ENCODE measurements at regions not wholly inside any gene's neighbourhood (a gene's known extent, or its start where the extent isn't known, plus 50 kb on each side); places are given as distances from the start of the nearest gene placed in this dataset.

- no peak for ATAC-seq
- TF ChIP-seq RARB (CRISPR knock-in tag; IDR thresholded peaks at IDR 0.05) (no peak), ZFP30 (CRISPR knock-in tag; IDR thresholded peaks at IDR 0.05) (no peak), POU6F1 (CRISPR knock-in tag; IDR thresholded peaks at IDR 0.05; ENCODE audit: borderline replicate concordance, low read depth) (no peak), ZFP3 (CRISPR knock-in tag; IDR thresholded peaks at IDR 0.05) (no peak), ZNF565 (CRISPR knock-in tag; conservative IDR thresholded peaks at IDR 0.05; ENCODE audit: low read depth) (no peak), CSRNP3 (CRISPR knock-in tag; IDR thresholded peaks at IDR 0.05) (no peak), OSR1 (CRISPR knock-in tag; IDR thresholded peaks at IDR 0.05) (no peak), CREB5 (CRISPR knock-in tag; IDR thresholded peaks at IDR 0.05; ENCODE audit: low read depth) (no peak), TCF4 (CRISPR knock-in tag; IDR thresholded peaks at IDR 0.05; ENCODE audit: borderline replicate concordance) (no peak), PPARA (CRISPR knock-in tag; IDR thresholded peaks at IDR 0.05; ENCODE audit: borderline replicate concordance) (no peak), GLIS3 (CRISPR knock-in tag; IDR thresholded peaks at IDR 0.05) (no peak), ISL1 (CRISPR knock-in tag; IDR thresholded peaks at IDR 0.05) (no peak), TOX (CRISPR knock-in tag; IDR thresholded peaks at IDR 0.05; ENCODE audit: borderline replicate concordance) (no peak), ZNF70 (CRISPR knock-in tag; IDR thresholded peaks at IDR 0.05) (no peak), ARNTL (CRISPR knock-in tag; IDR thresholded peaks at IDR 0.05; ENCODE audit: borderline replicate concordance, low read depth) (no peak), ZNF8 (CRISPR knock-in tag; IDR thresholded peaks at IDR 0.05) (no peak), CSDC2 (CRISPR knock-in tag; IDR thresholded peaks at IDR 0.05) (no peak), SNAI2 (CRISPR knock-in tag; IDR thresholded peaks at IDR 0.05) (no peak), ZC3H10 (CRISPR knock-in tag; IDR thresholded peaks at IDR 0.05) (no peak)
Observed at GRCh38 chr3:11906407-11906806, 59.7 kb upstream of the TAMM41 start.

GRCh38 chr3:11907667-11908660 lies 61.3 kb upstream of the TAMM41 start:
- no peak for ATAC-seq
- no peak for TF ChIP-seq RARB (CRISPR knock-in tag; IDR thresholded peaks at IDR 0.05)
- no peak for TF ChIP-seq TSHZ2 (CRISPR knock-in tag; IDR thresholded peaks at IDR 0.05)
- no peak for TF ChIP-seq CREB5 (CRISPR knock-in tag; IDR thresholded peaks at IDR 0.05; ENCODE audit: low read depth)
- TF ChIP-seq ESRRG (CRISPR knock-in tag; IDR thresholded peaks at IDR 0.05): no peak
- TF ChIP-seq ZFP30 (CRISPR knock-in tag; IDR thresholded peaks at IDR 0.05): no peak
- TF ChIP-seq ZNF8 (CRISPR knock-in tag; IDR thresholded peaks at IDR 0.05): no peak
